GM12878 (cell line): ENCODE measurements at regions not wholly inside any gene's neighbourhood (a gene's known extent, or its start where the extent isn't known, plus 50 kb on each side); places are given as distances from the start of the nearest gene placed in this dataset.

Source experiments
- ATAC-seq: fragments of 200-7000 bp; cut with Tn5 transposase; 3 replicates; pipeline ENCODE4 v1.9.1; 2020; ENCODE audit warnings: mild to moderate bottlenecking, moderate library complexity
- BruUV-seq: library from RNA; stranded (reverse); fragments of 400-500 nt; replicated peaks from 2 replicates; lab custom pipeline; 2021; lab: Mats Ljungman, UMichigan
- CTCF ChIA-PET: fragments of 300-600 bp; sonication (Branson Sonifier 250); formaldehyde crosslinking; extraction: SDS; loops from one replicate; lab custom pipeline; 2021; ENCODE audit warnings: inconsistent platforms; lab: Yijun Ruan, JAX
- POLR2A ChIA-PET: fragments of 350-600 bp; formaldehyde crosslinking; extraction: SDS; loops from one replicate; lab custom pipeline; 2021; ENCODE audit warnings: inconsistent platforms; lab: Charles Lee
- RAD21 ChIA-PET: fragments of 300-600 bp; sonication (Branson Sonifier 250); formaldehyde crosslinking; loops from one replicate; lab custom pipeline; 2023; ENCODE audit warnings: antibody characterized with exemption; ENCODE audit not compliant: unreplicated experiment; lab: Charles Lee
- SMC1A ChIA-PET: fragments of 300-600 bp; sonication (Branson Sonifier 250); formaldehyde crosslinking; loops from one replicate; lab custom pipeline; 2023; ENCODE audit not compliant: unreplicated experiment, uncharacterized antibody; lab: Charles Lee
- DNase-seq: peaks from one replicate; pipeline ENCODE4 v3.0.0-alpha.2; 2011; ENCODE audit warnings: low read depth, low spot score
- FAIRE-seq: peaks from 3 replicates; lab custom pipeline; 2011; peaks lifted over from hg19 to GRCh38; lab: Jason Lieb, UNC
- H2AFZ ChIP-seq: 2 replicates; pipeline ENCODE4 v1.6.0; 2011; ENCODE audit warnings: low read depth, low read length, control low read depth; ENCODE audit not compliant: control insufficient read depth
- H3K27ac ChIP-seq: 2 replicates; pipeline ENCODE4 v1.5.1; 2011; ENCODE audit warnings: control low read depth; ENCODE audit not compliant: control insufficient read depth, insufficient read depth
- H3K27me3 ChIP-seq, 2 experiments: replicated peaks in 1 of 2; 2 replicates each; pipeline versions ENCODE4 v1.6.0 to v1.6.1; 2011; ENCODE audit warnings: low read length in 1 of 2; ENCODE audit not compliant: control insufficient read depth in 2 of 2, insufficient read depth in 2 of 2
- H3K36me3 ChIP-seq, 2 experiments: 2 replicates each; pipeline ENCODE4 v1.5.1; 2011; ENCODE audit warnings: low read length in 1 of 2; ENCODE audit not compliant: control insufficient read depth in 2 of 2, insufficient read depth in 2 of 2
- H3K4me1 ChIP-seq: 2 replicates; pipeline ENCODE4 v1.6.1; 2011; ENCODE audit warnings: mild to moderate bottlenecking, low read length, moderate library complexity, mixed read lengths; ENCODE audit not compliant: control insufficient read depth, insufficient read depth
- H3K4me2 ChIP-seq: 2 replicates; pipeline ENCODE4 v1.6.0; 2011; ENCODE audit warnings: control low read depth; ENCODE audit not compliant: control insufficient read depth, insufficient read depth
- H3K4me3 ChIP-seq: fragments of 200-600 bp; sonication (generic); 2 replicates; pipeline ENCODE4 v1.5.1; 2016
- H3K79me2 ChIP-seq: 2 replicates; pipeline ENCODE4 v1.6.0; 2011; ENCODE audit warnings: low read length; ENCODE audit not compliant: control insufficient read depth, insufficient read depth
- H3K9ac ChIP-seq: 2 replicates; pipeline ENCODE4 v1.8.0; 2011; ENCODE audit warnings: low read length, control low read depth, mixed read lengths; ENCODE audit not compliant: control insufficient read depth, insufficient read depth
- H3K9me3 ChIP-seq: replicated peaks from 3 replicates; pipeline ENCODE4 v1.5.1; 2011; ENCODE audit warnings: mild to moderate bottlenecking, low read length; ENCODE audit not compliant: control insufficient read depth, insufficient read depth
- H4K20me1 ChIP-seq: 2 replicates; pipeline ENCODE4 v1.6.0; 2011; ENCODE audit not compliant: control insufficient read depth, insufficient read depth
- CHD2 ChIP-seq: IDR thresholded peaks from 2 replicates; pipeline ENCODE4 v1.6.1; 2011; ENCODE audit warnings: low read depth, low read length, improper control_type of control experiment, borderline replicate concordance
- DPF2 ChIP-seq: fragments of 450-650 bp; IDR thresholded peaks from 2 replicates; pipeline ENCODE4 v1.6.1; 2017; ENCODE audit warnings: mild to moderate bottlenecking
- ETV6 ChIP-seq, 2 experiments: fragments of 450-650 bp in 1 of 2; IDR thresholded peaks in 1 of 2; conservative IDR thresholded peaks in 1 of 2; 2 replicates each; pipeline ENCODE4 v1.6.1; 2014; ENCODE audit warnings: antibody characterized with exemption in 1 of 2, borderline replicate concordance in 1 of 2, low read depth in 1 of 2, mild to moderate bottlenecking in 1 of 2, moderate library complexity in 1 of 2
- HDAC2 ChIP-seq: fragments of 200-600 bp; sonication (generic); IDR thresholded peaks from 2 replicates; pipeline ENCODE4 v1.6.1; 2017
- IKZF2 ChIP-seq, 2 experiments: fragments of 450-650 bp; IDR thresholded peaks; 2 replicates each; pipeline ENCODE4 v1.6.1; 2017; ENCODE audit warnings: mild to moderate bottlenecking in 2 of 2, moderate library complexity in 2 of 2
- MEF2A ChIP-seq: IDR thresholded peaks from 2 replicates; pipeline ENCODE4 v1.6.1; 2011; ENCODE audit warnings: low read depth, mild to moderate bottlenecking, low read length, moderate library complexity; ENCODE audit not compliant: insufficient read depth
- MEF2B ChIP-seq: fragments of 450-650 bp; IDR thresholded peaks from 2 replicates; pipeline ENCODE4 v1.6.1; 2018; ENCODE audit warnings: mild to moderate bottlenecking, moderate library complexity; ENCODE audit not compliant: partially characterized antibody, poor library complexity, severe bottlenecking
- MXI1 ChIP-seq: fragments of 150-350 bp; IDR thresholded peaks from 2 replicates; pipeline ENCODE4 v1.6.1; 2011; ENCODE audit warnings: low read depth, mild to moderate bottlenecking, inconsistent platforms, low read length, improper control_type of control experiment
- RBBP5 ChIP-seq: fragments of 200-600 bp; sonication (generic); conservative IDR thresholded peaks from 2 replicates; pipeline ENCODE4 v1.6.1; 2016
- SIX5 ChIP-seq: IDR thresholded peaks from 2 replicates; pipeline ENCODE4 v1.6.1; 2011; ENCODE audit warnings: mild to moderate bottlenecking, low read depth, low read length, moderate library complexity; ENCODE audit not compliant: severe bottlenecking
- SP1 ChIP-seq: IDR thresholded peaks from one replicate; pipeline ENCODE4 v1.6.1; 2011; ENCODE audit warnings: low read depth, low read length
- ZNF274 ChIP-seq: IDR thresholded peaks from one replicate; pipeline ENCODE4 v1.8.0; 2011; ENCODE audit not compliant: insufficient read length, insufficient read depth
- WGBS: methylation state at CpG from one replicate; pipeline ENCODE4 v1.1.6; 2016; ENCODE audit warnings: low lambda C conversion rate; ENCODE audit not compliant: insufficient replicate concordance, insufficient coverage; ENCODE audit errors: missing lambda C conversion rate; 5-methylcytosine and 5-hydroxymethylcytosine counted together
- in situ Hi-C: fragments of 300-500 bp; cut with MboI; formaldehyde crosslinking; loops from 9 replicates; pipeline ENCODE4 v1.14.3; 2018; ENCODE audit warnings: mixed read lengths
- intact Hi-C: fragments of 100-400 bp; cut with micrococcal nuclease; formaldehyde crosslinking; loops from one replicate; pipeline ENCODE4 v1.14.2; 2022; ENCODE audit not compliant: unreplicated experiment
- TF ChIP-seq, protein P1 (sequence below): IDR thresholded peaks from 2 replicates; pipeline ENCODE4 v1.6.1; 2012; ENCODE audit warnings: low read depth, low read length, improper control_type of control experiment
- TF ChIP-seq, protein P2 (sequence below): fragments of 450-650 bp; IDR thresholded peaks from 2 replicates; pipeline ENCODE4 v1.6.1; 2017; ENCODE audit warnings: mild to moderate bottlenecking, moderate library complexity

DNA sequence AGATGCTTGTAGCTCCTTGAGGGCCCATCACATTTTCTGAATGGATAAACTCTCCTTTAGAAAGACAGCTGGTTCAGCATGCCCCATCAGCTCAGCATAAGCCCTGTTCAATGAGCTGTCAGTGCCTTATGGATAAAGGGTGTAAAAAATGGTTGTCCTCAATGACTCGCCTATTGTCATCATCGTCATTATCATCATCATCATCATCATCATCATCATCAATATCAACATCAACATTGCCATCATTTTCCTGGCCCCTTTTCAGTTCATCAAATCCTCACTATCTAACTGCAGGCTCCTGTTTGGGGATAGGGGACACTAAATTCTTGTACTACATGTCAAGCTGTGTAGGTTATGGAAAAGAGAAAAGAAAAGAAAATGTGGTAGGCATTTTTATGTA, 310.7 kb upstream of the MTNR1B start:
- no peak for FAIRE-seq
- Histone ChIP-seq H3K4me1 (no peaks in the 10 kb centered on the region), H3K27me3 (no peaks in the 10 kb centered on the region), H3K4me2 (no peak overlapping the region), H3K9ac (no peak overlapping the region), H3K27ac (no peak overlapping the region), H3K79me2 (no peaks in the 10 kb centered on the region), H4K20me1 (no peaks in the 10 kb centered on the region), H2AFZ (no peak overlapping the region), H3K36me3 (no peaks in the 10 kb centered on the region)
- SMC1A ChIA-PET: no interaction called here
- WGBS: 27% methylated on average over 2 of the region's 2 CpGs
- intact Hi-C loops: no loop called here
- CTCF ChIA-PET: interaction anchor here (1.1 kb wide), 1 partner anchor 407 kb away, joined by 4 read pairs; no protein-coding TSS in a partner anchor
- no peak for DNase-seq
- RAD21 ChIA-PET: no interaction called here
- no peak for ATAC-seq
- TF ChIP-seq MEF2A: no peak
- no peak for TF ChIP-seq ZNF274
- TF ChIP-seq CHD2: no peak
- no peak for TF ChIP-seq SP1
- TF ChIP-seq, protein P1, sequence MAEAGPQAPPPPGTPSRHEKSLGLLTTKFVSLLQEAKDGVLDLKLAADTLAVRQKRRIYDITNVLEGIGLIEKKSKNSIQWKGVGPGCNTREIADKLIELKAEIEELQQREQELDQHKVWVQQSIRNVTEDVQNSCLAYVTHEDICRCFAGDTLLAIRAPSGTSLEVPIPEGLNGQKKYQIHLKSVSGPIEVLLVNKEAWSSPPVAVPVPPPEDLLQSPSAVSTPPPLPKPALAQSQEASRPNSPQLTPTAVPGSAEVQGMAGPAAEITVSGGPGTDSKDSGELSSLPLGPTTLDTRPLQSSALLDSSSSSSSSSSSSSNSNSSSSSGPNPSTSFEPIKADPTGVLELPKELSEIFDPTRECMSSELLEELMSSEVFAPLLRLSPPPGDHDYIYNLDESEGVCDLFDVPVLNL: no peak
- TF ChIP-seq HDAC2: no peak
- TF ChIP-seq ETV6 (conservative IDR thresholded peaks at IDR 0.05 in 1 of 2, IDR thresholded peaks at IDR 0.05 in 1 of 2; ENCODE audit: borderline replicate concordance in 1 of 2, low read depth in 1 of 2): no peak
- no peak for TF ChIP-seq RBBP5
- TF ChIP-seq, all 136 proteins: peak for 0
- no TSS peak for BruUV-seq
- H3K4me3 ChIP-seq: no peak overlapping the region
- in situ Hi-C loops: no loop called here
- no peaks in the 10 kb centered on the region for H3K9me3 ChIP-seq
- POLR2A ChIA-PET: no interaction called here

DNA sequence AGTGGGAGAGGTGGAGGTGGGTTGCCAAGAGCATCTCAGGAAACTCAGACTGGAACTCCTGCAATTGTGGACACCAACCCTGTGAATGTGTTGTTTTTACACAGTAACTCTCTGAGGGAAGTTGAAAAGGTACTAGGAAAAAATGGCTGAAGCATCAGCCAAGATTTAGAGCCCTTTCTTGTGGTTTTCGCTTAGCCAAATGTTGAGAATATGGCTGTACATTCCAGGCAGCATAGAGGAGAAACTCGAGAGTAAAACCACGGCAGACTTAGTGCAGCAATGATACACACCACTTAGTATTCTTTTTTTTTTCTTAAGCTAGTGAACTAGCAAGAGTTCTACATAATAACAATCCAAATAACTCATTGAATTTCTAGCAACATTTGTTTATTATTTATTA, 309.7 kb upstream of the MTNR1B start:
- CTCF ChIA-PET: no interaction called here
- no peak overlapping the region for H3K4me2 ChIP-seq
- FAIRE-seq: no peak
- ATAC-seq: no peak
- SMC1A ChIA-PET: no interaction called here
- 2% methylated on average over 3 of the region's 3 CpGs for WGBS
- H3K79me2 ChIP-seq: no peaks in the 10 kb centered on the region
- in situ Hi-C loops: no loop called here
- no peak overlapping the region for H3K4me3 ChIP-seq
- no peaks in the 10 kb centered on the region for H4K20me1 ChIP-seq
- RAD21 ChIA-PET: no interaction called here
- no peak overlapping the region for H3K27ac ChIP-seq
- H3K27me3 ChIP-seq: no peaks in the 10 kb centered on the region
- POLR2A ChIA-PET: no interaction called here
- intact Hi-C loops: no loop called here
- DNase-seq: no peak
- no peaks in the 10 kb centered on the region for H3K9me3 ChIP-seq
- no peaks in the 10 kb centered on the region for H3K36me3 ChIP-seq
- no peaks in the 10 kb centered on the region for H3K4me1 ChIP-seq
- BruUV-seq: no TSS peak
- no peak overlapping the region for H3K9ac ChIP-seq
- H2AFZ ChIP-seq: no peak overlapping the region
- TF ChIP-seq MEF2B: no peak
- TF ChIP-seq IKZF2 (IDR thresholded peaks at IDR 0.05): no peak
- TF ChIP-seq SIX5: no peak
- TF ChIP-seq MXI1: no peak
- no peak for TF ChIP-seq DPF2
- TF ChIP-seq, protein P2, sequence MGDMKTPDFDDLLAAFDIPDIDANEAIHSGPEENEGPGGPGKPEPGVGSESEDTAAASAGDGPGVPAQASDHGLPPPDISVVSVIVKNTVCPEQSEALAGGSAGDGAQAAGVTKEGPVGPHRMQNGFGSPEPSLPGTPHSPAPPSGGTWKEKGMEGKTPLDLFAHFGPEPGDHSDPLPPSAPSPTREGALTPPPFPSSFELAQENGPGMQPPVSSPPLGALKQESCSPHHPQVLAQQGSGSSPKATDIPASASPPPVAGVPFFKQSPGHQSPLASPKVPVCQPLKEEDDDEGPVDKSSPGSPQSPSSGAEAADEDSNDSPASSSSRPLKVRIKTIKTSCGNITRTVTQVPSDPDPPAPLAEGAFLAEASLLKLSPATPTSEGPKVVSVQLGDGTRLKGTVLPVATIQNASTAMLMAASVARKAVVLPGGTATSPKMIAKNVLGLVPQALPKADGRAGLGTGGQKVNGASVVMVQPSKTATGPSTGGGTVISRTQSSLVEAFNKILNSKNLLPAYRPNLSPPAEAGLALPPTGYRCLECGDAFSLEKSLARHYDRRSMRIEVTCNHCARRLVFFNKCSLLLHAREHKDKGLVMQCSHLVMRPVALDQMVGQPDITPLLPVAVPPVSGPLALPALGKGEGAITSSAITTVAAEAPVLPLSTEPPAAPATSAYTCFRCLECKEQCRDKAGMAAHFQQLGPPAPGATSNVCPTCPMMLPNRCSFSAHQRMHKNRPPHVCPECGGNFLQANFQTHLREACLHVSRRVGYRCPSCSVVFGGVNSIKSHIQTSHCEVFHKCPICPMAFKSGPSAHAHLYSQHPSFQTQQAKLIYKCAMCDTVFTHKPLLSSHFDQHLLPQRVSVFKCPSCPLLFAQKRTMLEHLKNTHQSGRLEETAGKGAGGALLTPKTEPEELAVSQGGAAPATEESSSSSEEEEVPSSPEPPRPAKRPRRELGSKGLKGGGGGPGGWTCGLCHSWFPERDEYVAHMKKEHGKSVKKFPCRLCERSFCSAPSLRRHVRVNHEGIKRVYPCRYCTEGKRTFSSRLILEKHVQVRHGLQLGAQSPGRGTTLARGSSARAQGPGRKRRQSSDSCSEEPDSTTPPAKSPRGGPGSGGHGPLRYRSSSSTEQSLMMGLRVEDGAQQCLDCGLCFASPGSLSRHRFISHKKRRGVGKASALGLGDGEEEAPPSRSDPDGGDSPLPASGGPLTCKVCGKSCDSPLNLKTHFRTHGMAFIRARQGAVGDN: no peak
